C4-2B (cell line): ENCODE measurements at regions not wholly inside any gene's neighbourhood (a gene's known extent, or its start where the extent isn't known, plus 50 kb on each side); places are given as distances from the start of the nearest gene placed in this dataset.

Experiments
- H3K27ac ChIP-seq: fragments of 450-650 bp; 2 replicates; pipeline ENCODE4 v1.5.1; 2017
- CTCF ChIP-seq: fragments of 450-650 bp; conservative IDR thresholded peaks from 2 replicates; pipeline ENCODE4 v1.5.1; 2017; ENCODE audit warnings: mild to moderate bottlenecking
- ZFX ChIP-seq: fragments of 450-650 bp; IDR thresholded peaks from 2 replicates; pipeline ENCODE4 v1.6.1; 2017

- TF ChIP-seq ZFX (no peak), CTCF (no peak)
- no peak overlapping the region for H3K27ac ChIP-seq
Observed at GRCh38 chr1:167145965-167146364, 52.1 kb downstream of the STYXL2 start.

DNA sequence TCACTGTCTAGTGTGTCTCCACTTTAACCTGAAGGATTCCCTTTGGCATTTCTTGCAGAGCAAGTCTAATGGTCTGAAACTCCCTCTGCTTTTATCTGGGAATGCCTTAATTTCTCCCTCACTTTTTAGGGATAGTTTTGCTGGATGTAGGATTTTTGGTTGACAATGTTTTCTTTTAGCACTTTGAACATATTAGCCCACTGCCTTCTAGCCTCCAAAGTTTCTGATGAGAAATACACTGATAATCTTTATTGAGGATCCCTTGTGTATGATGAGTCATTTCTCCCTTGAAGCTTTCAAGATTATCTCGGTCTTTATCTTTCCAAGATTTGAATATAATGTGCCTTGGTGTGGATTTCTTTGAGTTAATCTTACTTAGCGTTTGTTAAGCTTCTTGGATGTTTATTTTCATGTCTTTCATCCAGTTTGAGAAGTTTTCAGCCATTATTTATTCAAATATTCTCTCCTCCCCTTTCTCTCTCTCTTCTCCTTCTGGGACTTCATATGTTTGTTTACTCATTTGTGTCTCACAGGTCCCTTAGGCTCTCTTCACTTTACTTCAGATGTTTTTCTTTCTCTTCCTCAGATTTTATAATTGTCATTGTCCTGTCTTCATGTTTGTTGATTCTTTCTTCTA, 53.1 kb downstream of the STYXL2 start:
- H3K27ac ChIP-seq: no peak overlapping the region
- no peak for TF ChIP-seq CTCF

GRCh38 chr1:167148421-167148820, 54.5 kb downstream of the STYXL2 start:
- no peak for TF ChIP-seq ZFX
- no peak for TF ChIP-seq CTCF
- no peak overlapping the region for H3K27ac ChIP-seq

GRCh38 chr1:167149793-167150491, 56.1 kb downstream of the STYXL2 start:
- H3K27ac ChIP-seq: no peak overlapping the region
- TF ChIP-seq ZFX (no peak), CTCF (no peak)

DNA sequence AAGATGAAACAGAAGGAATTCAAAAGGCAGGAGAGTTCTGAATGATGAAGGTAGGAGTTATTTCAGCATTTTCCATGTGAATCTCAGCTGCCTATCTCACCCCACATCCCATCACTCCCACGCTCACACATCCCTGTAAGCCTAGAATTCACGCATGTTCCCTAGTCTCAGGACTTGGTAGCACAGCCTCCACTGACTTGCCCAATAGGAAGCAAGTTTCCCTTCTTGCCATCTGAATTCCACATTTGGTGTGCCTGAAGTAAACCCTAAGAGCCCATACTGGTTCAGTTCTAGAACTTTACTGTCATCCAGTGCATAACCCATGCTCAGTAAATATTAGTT, 56.6 kb downstream of the STYXL2 start:
- H3K27ac ChIP-seq: no peak overlapping the region
- no peak for TF ChIP-seq ZFX
- no peak for TF ChIP-seq CTCF

DNA sequence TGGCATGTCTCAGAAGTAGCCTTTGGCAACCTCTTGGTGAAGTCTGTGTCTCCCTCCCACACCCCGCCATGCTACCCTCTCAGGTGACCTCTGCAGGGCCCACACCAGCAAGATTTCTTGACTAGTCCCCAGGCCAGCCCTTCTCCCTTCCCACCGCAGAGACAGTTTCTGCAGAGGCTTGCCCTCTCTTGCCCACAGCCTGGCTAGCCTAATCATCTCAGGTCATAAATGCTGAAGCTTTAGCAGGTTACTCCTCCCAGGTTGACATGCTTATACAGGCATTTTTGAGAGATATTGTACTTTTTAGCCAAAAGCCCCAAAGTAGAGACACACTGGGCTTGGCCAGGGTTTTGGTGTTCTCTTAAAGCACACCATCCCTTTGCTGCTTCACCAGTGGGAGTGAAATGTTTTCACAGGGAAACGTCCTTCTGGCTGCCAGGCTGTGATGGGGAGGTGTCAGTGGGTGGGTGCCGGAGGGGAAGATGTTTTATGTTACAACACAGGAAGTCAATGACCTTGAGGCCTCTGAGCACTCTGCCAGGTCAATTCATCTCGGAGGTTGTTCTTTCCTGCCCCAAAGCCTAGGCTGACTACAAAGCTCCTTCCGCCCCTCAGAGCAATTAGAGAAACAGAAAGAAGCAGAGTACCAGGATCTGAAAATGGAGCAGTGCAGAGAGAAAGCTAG, 58.5 kb downstream of the STYXL2 start:
- H3K27ac ChIP-seq: no peak overlapping the region
- TF ChIP-seq ZFX (no peak), CTCF (no peak)

GRCh38 chr1:167156466-167156865, 62.6 kb downstream of the STYXL2 start:
- TF ChIP-seq CTCF: no peak
- TF ChIP-seq ZFX: no peak
- H3K27ac ChIP-seq: no peak overlapping the region
